Thymus (tissue), 11 donors: ENCODE measurements at regions not wholly inside any gene's neighbourhood (a gene's known extent, or its start where the extent isn't known, plus 50 kb on each side); places are given as distances from the start of the nearest gene placed in this dataset.

Experiments used
- DNase-seq, 9 donors: peaks; one replicate each; pipeline ENCODE4 v3.0.0-alpha.2; 2013; ENCODE audit warnings: low spot score in 9 of 9, low read depth in 6 of 9, missing footprints in 1 of 9
- H3K27ac ChIP-seq, 2 donors: one replicate each; pipeline ENCODE4 v1.5.1; 2013; ENCODE audit warnings: control low read depth in 1 of 2, low read depth in 1 of 2, low read length in 1 of 2, mild to moderate bottlenecking in 1 of 2, moderate library complexity in 1 of 2
- H3K27me3 ChIP-seq, 2 donors: one replicate each; pipeline ENCODE4 v1.5.1; 2013; ENCODE audit warnings: low read length in 1 of 2; ENCODE audit not compliant: control insufficient read depth in 2 of 2, insufficient read depth in 1 of 2
- H3K36me3 ChIP-seq, 2 donors: one replicate each; pipeline ENCODE4 v1.5.1; 2013; ENCODE audit warnings: low read length in 1 of 2, mild to moderate bottlenecking in 1 of 2, moderate library complexity in 1 of 2; ENCODE audit not compliant: control insufficient read depth in 2 of 2, insufficient read depth in 2 of 2
- H3K4me1 ChIP-seq, 2 donors: one replicate each; pipeline ENCODE4 v1.5.1; 2013; ENCODE audit warnings: low read length in 2 of 2; ENCODE audit not compliant: control insufficient read depth in 2 of 2, insufficient read depth in 2 of 2
- H3K4me3 ChIP-seq, 2 donors: one replicate each; pipeline ENCODE4 v1.5.1; 2013; ENCODE audit warnings: low read length in 2 of 2, control low read depth in 1 of 2, mild to moderate bottlenecking in 1 of 2
- H3K9me3 ChIP-seq, 2 donors: one replicate each; pipeline ENCODE4 v1.5.1; 2013; ENCODE audit warnings: low read length in 1 of 2, mild to moderate bottlenecking in 1 of 2; ENCODE audit not compliant: control insufficient read depth in 2 of 2, insufficient read depth in 1 of 2
- WGBS: extraction: QIAGEN DNeasy Blood & Tissue Kit; methylation state at CpG from one replicate; pipeline ENCODE4 v1.1.7; 2013; 5-methylcytosine and 5-hydroxymethylcytosine counted together
- donor health status: healthy.

DNA sequence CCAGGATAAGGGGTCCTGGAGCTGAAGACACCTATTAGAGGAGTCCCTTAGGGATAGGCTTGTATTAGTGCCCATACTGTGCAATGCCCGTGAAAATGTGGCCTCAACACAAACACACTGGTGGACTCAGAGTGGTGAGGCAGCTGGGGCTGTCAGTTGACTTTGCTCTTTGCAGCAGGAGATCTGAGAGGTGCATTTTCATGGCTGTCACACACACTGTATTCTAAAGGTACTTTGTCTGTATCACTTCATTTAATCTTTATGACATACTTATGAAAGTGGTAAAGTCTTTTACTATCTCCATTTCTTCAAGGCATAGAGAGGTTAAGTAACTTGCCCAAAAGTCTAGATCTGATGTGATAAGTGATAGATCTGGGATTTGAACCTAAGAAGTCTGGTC lies 55.1 kb upstream of the GCFC2 start:
- DNase-seq, result no peak
- WGBS, result 83% methylated on average over 1 of the region's 1 CpG
- Histone ChIP-seq H3K27ac (no peak overlapping the region), H3K4me3 (no peak overlapping the region), H3K9me3 (no peaks in the 10 kb centered on the region), H3K4me1 (no peaks in the 10 kb centered on the region), H3K27me3 (no peaks in the 10 kb centered on the region), H3K36me3 (no peaks in the 10 kb centered on the region)

DNA sequence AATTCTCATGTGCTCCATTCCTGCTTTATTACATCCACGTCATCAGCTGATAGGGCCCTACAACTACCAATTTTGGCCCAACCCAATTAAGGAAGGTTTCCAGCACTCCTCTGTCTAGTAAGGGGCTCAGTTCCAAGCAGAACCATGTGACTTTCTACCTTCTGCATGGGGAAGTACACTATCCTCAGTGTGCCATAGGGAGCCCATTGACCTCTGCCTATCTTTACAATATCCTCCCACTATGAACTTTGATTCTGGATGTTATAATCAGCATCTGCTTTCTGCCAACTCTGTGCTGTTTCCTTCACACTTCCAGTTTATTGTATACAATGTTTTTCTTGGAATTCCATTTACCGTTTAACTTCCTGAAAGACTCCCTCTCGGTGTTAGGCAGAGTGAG lies 53.9 kb upstream of the GCFC2 start:
- Histone ChIP-seq H3K9me3 (no peaks in the 10 kb centered on the region), H3K4me3 (no peak overlapping the region), H3K36me3 (no peaks in the 10 kb centered on the region), H3K27ac (no peak overlapping the region), H3K27me3 (no peaks in the 10 kb centered on the region), H3K4me1 (no peaks in the 10 kb centered on the region)
- DNase-seq, result no peak
- WGBS, result 60% methylated on average over 3 of the region's 3 CpGs
